Posterior cingulate gyrus (tissue), 11 donors: ENCODE measurements at regions not wholly inside any gene's neighbourhood (a gene's known extent, or its start where the extent isn't known, plus 50 kb on each side); places are given as distances from the start of the nearest gene placed in this dataset.
"Not testable (repeated sequence)": the region's sequence is repeated elsewhere in the genome, so short reads cannot be mapped to it uniquely, and the experiment has no call there.

Experiments used
- DNase-seq, 10 donors: peaks; one replicate each; pipeline versions ENCODE4 v3.0.0 to v3.0.0-alpha.2; 2020 to 2021; ENCODE audit warnings: mixed read lengths in 3 of 10
- intact Hi-C: fragments of 100-400 bp; cut with DNase I; formaldehyde crosslinking; loops from one replicate; pipeline ENCODE4 v1.15.1; 2023

DNA sequence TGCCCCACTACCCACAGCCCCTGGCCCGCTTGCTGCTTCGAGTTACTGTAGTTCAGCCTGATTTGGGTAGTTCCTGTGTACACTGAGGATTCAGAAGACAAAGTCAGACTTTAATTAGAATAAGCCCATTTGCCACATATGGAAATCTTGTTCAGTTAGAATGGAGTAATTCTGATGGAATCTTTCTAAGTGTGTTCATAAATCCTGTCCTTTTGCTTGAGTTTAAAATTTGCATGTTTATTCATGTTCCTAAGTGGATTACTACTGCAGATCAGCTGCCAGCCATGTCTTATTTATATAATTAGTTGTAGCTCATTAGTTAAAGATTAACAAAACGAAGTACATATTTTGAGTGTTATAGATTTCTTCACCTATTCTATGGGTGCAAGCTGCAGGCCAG, 504.5 kb downstream of the PCNX1 start:
- intact Hi-C loops: no loop called here
- DNase-seq: no peak

- DNase-seq: no peak
- intact Hi-C loops: no loop called here
Measured at GRCh38 chr14:71414631-71415403, 507.6 kb downstream of the PCNX1 start.

DNA sequence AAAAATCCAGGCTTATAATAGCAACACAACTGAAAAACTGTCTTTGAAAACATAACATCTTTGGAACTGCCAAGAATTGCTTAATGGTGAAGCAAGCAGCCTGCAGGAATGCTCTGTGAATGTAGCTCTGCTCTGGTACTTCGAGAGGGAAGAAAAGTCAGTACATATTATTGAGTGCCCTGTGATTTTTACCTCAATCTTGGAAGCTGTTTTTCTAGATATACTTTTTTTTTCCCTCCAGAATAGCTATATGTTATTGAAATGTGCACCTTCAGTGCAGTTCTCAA, 508.1 kb downstream of the PCNX1 start:
- intact Hi-C loops: no loop called here
- DNase-seq: no peak

- DNase-seq: no peak
- intact Hi-C loops: no loop called here
Measured at GRCh38 chr14:71416392-71416791, 509.1 kb downstream of the PCNX1 start.

GRCh38 chr14:71418532-71419245, 511.4 kb downstream of the PCNX1 start:
- intact Hi-C loops: no loop called here
- DNase-seq: no peak

GRCh38 chr14:71423481-71423880, 508.7 kb upstream of the RGS6 start:
- DNase-seq: no peak
- intact Hi-C loops: no loop called here

GRCh38 chr14:71424941-71425340, 507.3 kb upstream of the RGS6 start:
- intact Hi-C loops: no loop called here
- DNase-seq: no peak

- DNase-seq: no peak
- intact Hi-C loops: no loop called here
Measured at GRCh38 chr14:71426001-71426400, 506.2 kb upstream of the RGS6 start.

DNA sequence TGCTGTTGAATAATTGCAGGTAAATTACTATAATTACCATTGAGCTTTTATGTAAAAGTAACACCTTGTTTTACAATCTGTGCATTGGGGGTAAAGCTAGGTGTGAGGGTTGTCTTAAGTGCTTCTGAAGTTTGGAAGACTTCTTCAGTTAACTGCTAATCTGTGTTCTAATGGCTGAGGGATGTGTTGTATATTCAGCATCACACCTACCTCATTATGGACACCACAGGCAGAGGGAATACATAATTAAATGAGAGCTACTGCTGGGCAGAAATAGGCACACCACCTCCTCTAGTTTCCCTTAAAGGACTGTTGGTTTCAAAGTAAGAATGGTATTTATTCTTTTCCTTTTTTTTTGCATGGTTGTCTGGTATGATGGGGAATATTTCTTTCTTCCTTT, 502.3 kb upstream of the RGS6 start:
- DNase-seq: no peak
- intact Hi-C loops: no loop called here

DNA sequence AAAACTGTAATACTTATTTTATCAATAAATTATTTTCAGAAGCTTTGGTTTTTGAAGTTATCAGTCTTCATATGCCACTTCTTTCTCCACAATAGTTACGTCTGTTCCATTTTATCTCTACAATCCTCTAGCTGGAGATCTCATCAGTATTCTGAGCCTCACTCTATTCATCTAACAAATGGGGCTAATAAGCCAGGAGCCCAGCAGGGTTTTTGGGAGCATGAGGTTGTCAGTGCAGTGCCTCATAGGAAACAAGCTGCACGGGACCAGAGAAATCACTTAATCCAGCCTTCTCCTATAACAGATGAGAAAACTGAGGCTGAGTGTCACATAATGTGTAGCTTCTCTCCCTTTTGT, 501.9 kb upstream of the RGS6 start:
- intact Hi-C loops: no loop called here
- DNase-seq: no peak

GRCh38 chr14:71430678-71431376, 501.4 kb upstream of the RGS6 start:
- DNase-seq: no peak
- intact Hi-C loops: no loop called here

DNA sequence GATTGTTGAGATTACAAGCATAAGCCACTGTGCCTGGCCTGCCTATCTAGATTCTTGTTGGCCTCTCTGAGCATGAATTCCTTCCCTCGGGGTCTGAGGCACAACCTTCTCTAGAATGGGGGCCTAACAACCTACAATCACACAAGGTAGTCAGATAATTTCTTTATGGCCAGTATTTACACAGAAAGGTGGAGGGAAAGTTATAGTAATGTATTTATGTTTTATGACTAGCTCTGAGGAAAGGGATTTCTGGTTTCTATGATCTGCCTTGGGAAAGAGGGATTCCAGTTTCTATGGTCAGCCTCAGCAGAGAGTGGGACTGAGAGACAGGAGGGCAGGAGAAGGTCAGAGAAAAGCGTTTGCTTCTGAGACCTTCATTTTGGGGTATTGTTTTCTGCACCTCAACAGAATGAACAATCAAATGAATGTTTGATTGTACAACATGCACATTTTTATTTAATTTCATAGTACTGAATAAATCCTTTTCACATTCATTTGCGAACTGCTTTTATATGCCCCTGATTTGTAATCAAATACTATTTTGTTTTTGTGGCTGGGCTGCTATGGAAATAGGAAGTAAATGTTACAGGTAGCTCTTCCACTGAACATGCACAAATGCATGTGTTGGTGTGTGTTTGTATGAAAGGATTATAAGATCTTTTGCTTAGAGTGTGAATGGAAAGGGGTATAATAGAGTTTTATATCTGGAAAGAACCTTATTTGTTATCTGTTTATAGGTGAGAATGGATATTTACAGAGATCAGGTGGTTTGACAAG, 499.7 kb upstream of the RGS6 start:
- no peak for DNase-seq
- intact Hi-C loops: no loop called here

DNA sequence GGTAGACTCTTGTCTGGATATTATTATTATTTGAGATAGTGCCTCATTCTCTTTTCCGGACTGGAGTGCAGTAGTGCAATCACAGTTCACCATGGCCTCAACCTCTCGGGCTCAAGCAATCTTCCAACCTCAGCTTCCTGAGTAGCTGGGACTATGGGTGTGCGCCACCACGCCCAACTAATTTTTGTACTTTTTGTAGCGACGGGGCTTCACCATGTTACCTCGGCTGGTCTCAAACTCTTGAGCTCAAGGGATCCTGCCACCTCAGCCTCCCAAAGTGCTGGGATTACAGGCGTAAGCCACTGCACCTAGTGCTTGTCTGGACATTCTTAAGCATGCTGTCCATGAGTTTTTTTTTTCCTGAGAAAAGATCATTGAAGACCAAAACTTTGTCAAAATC, 498.9 kb upstream of the RGS6 start:
- no peak for DNase-seq
- intact Hi-C loops: no loop called here

- intact Hi-C loops, DNase-seq: not testable (repeated sequence)
Measured at GRCh38 chr14:71435641-71436040, 496.6 kb upstream of the RGS6 start.

- no peak for DNase-seq
- intact Hi-C loops: no loop called here
Measured at GRCh38 chr14:71437870-71438269, 494.4 kb upstream of the RGS6 start.

DNA sequence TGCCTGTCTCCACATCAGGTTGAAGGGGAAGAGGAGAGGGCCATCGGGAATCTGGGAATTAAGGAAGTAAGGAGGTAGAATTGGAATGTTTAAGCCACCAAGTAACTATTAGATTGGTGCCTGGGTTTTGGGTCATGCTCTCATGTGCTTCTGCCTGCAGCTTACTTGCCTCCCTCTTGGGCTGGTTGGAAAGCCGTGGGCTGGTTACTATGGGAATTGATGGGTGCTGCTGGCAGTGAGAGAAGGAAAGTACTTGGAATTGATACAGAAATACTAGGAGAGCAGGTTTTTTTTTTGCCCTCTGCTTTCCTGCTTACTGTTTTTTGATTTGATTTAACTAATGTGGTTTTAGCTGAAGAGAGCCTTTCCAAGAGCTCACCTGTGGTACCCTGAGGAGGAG, 493.5 kb upstream of the RGS6 start:
- intact Hi-C loops: no loop called here
- peak in 9 of 10 donors; percentile 13 to 92 (median 48) for DNase-seq

DNA sequence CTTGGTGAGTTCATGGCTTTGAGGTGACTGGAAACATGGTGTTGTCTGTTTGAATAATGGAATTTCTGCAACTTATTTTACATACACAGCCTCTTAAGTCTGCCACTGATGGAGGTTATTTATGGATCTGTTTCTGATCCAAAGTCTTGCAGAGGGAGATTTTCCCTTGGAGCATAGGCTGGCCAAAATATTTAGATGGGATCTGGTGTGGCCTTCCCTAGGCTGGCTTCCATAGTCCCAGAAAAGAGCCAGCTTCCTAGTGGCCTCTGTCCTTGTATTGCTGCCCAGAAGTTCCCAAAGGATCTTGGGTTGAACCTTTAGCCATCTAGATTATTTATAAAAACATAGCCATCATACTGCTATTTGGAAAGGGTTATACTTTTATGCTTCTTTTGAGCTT, 491.1 kb upstream of the RGS6 start:
- intact Hi-C loops: no loop called here
- no peak for DNase-seq

DNA sequence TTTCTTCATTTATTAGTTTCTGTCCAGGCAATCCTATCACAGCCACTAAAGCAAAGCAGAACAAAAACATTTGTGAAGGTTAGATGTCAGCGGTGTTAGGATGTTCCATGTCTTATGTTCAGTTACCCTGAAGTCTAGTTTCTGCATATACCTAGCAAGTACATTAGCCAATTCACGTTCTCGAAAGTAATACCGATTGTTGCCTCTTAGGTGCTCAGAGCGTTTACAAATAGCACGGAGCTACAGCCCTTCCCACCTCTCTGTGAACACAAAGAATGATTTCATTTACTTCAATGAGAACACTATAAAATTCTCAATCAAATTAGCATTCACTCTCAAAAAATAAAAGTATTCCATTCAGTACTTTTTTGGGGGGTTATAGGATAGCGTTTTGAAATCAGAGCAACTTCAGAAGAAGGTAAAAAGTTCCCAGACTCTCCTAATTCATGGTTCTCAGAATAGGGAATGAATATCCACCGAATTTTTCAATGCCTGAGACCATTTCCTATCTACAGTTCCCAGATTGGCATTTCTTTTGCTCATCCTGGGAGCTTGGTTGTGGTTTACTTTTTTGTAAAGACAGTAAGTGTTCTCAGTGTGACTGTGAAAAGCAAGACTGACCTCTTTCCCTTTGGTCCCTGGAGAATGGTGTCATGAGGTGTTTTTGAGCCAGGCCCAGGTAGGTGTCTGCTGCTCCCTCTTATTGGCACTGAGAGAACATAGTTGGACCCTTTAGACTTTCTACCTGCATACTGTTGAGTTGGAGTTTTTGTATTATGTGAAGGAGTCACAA, 488.0 kb upstream of the RGS6 start:
- DNase-seq: no peak
- intact Hi-C loops: no loop called here

DNA sequence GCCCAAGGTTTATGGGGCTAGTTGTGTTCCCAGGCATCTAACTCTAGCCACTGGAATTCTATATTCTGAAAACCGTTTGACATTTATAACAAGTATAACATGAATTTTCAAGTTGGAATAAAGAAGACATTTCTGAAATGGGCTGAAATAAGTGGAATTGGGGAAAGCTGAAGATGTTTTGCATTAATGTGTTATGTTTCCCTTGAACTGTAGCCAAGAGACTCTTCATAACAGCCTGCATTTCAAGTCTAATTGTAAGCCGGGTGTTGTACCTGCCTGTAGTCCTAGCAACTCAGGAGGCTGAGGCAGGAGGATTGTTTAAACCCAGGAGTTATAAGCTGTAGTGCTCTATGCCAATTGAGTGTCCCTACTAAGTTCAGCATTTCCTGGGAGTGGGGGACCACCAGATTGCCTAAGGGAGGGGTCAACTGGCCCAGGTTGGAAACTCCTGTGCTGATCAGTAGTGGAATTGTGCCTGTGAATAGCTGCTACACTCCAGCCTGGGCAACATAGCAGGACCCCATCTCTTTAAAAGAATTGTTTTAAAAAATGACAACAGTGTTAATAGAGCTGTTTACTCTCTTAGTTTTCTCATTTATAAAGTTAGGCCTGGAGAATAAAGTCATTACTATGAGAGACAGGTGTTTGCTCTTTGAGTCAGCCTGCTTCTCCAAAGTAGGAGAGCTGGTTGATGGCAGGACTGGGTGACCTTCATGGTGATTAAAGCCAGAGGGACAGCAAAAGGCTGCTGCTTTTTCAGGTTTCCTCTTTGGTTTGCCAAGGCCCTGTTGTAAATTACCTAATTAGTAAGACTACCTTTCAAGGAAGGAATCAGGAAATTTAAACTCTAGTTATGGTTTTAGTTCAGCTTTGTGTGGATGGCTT, 483.6 kb upstream of the RGS6 start:
- DNase-seq: no peak
- intact Hi-C loops: no loop called here
